Fibroblast of skin of right biceps (primary cell): ENCODE measurements at regions not wholly inside any gene's neighbourhood (a gene's known extent, or its start where the extent isn't known, plus 50 kb on each side); places are given as distances from the start of the nearest gene placed in this dataset.

Experiments
- DNase-seq: peaks from one replicate; pipeline ENCODE4 v3.0.0-alpha.2; 2013

DNA sequence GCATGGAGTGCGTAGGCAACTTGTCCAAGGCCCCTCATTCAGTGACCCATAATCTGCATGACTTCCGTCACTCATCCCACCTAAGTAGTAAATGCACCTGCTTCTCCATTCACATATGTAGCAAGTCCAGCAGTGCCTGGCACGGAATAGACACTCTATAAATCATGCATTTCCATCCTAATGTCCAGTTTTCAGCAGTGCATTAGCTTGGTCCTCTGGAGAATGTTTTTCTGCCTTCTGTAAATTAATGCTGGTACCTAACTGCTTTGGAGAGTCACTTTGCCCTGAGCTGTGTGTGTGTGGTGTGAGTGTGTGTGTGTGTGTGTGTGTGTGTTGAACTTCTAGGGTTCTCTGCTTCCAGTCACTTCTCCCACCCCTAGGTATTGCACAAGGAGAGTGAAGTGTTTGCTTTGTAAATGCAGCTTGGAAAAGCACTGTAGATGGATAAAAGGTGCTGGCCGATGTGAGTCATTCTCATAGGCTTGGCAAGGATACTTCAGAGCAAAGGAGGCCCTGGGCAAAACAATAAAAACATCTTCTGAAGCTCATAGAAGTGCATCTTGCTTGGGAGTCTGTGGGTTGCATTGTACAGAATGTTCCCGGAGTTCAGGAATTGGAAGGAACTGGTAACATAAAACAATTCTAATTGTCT is 181.8 kb downstream of the KATNAL1 start:
- DNase-seq = peak; percentile 75

GRCh38 chr13:30124131-30124768 is 183.1 kb downstream of the KATNAL1 start:
- no peak for DNase-seq

DNA sequence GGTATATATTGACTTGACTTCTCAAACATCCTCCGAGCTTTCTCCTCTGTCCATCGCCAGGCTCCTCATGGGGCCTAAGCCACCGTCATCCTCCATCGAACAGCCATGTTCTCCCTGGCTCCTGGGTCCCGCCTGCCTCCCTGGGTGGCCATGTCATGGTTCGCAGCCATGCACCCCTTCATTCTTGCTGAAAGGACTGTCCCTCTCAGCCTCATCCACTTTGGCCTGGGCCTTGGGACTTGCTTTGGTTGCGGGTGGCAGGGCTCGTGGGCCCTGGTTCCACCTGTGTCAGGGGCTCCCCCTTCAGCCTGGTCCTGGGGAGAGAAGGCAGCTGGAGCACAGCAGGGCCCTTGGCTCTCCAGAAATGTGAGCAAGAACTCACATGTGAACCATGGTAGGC is 183.8 kb downstream of the KATNAL1 start:
- no peak for DNase-seq

DNA sequence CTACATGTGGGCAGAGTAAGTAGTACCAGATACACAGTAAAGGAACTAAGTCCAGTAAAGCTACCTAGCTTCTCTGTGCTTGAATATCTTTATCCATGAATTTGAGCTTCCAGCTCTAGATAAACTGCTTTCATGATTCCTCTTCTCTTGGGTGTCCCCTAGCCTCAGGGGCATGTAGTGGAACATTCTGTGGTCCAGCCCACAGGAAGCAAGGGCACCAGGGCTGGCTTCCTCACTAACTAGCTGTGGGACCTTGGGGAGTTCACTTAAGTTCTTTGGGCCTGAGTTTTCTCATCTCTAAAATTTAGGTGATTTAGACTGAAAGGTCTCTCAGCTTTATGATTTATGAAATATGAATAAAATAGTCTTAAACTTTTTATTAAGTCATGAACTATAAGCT is 185.7 kb downstream of the KATNAL1 start:
- DNase-seq = no peak

DNA sequence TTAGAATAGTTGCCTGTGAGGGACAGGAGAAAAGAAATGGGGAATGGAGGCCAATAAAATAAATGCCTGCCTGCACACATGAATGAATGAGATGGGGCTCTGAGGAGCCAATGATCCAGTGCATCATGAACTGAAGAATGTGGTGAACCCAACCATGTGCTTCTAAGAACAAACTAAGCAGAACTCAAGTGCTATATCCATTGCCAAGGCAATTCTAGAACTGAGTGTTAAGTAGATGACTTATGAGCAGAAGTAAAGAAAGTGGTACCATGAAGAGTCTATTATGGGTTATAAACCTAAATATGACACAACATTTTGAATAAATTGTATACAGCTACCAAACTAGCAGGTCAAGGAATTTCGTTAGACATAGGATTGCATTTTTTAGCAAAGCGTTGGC is 186.1 kb downstream of the KATNAL1 start:
- DNase-seq = no peak

DNA sequence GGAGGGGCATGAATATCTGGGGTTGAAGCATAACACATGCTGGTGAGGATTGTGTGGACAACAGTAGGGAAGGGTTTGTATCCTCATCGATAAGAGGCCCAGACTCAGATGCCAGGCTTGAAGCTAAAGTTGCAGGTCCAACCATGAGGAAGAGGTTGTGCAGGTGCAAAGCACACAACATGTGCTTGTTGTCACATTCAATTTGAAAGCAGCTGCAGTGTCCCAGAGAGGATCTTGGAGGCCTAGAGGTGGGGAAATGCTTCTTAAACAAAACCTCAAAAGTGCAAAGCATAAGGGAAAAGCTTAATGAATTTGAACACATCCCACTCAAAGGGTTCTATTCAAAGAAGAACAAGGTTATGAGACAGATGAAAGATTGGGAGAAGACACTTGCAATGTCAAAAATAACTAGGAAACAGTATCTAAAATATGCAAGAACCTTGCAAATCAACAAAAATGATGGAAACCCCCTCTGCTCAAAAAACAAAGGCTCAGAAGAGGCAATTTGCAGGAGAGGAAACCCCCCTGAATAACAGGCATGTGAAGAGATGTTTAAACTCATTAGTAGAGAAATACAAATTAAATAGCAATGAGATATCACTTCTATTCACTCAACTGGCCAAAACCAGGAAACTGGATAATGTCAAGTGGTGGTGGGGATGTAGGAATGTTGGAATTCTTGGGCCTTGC is 187.1 kb downstream of the KATNAL1 start:
- no peak for DNase-seq

GRCh38 chr13:30119476-30119875 is 187.9 kb downstream of the KATNAL1 start:
- DNase-seq = peak; percentile 86

GRCh38 chr13:30116379-30116778 is 191.0 kb downstream of the KATNAL1 start:
- no peak for DNase-seq

- DNase-seq = no peak
Observed at GRCh38 chr13:30115257-30115600, 192.1 kb downstream of the KATNAL1 start.

- peak; percentile 79 for DNase-seq
Observed at GRCh38 chr13:30114571-30115256, 192.6 kb downstream of the KATNAL1 start.

DNA sequence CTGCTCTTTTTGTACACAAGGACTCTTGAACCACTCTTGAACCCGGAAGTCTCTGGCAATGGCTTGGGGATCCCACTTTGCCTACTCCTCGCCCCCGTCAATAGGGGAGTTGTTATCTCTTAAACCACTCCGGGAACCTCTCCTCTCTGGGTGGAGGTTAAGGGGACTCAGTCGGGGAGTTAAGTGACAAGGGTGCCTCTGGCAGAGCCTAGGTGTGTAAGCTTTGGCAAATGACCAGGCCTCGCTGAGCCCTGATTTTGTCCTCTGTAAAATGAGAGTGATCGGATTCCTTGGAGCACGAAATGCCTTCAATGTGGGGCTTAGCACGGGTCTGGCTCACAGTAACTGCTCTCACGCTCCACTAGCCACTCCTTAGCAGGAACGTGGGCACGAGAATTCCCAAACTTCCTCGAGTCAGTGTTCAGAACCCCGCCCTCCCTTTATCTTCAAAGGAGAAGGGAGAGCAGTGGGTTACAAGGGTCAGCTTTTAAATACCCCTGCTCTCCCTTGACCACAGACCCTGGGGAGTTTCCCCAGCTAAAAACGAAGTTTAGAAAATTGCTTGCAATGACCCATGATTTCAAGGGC is 193.3 kb downstream of the KATNAL1 start:
- DNase-seq = no peak

- DNase-seq = no peak
Observed at GRCh38 chr13:30113551-30113950, 193.8 kb downstream of the KATNAL1 start.

DNA sequence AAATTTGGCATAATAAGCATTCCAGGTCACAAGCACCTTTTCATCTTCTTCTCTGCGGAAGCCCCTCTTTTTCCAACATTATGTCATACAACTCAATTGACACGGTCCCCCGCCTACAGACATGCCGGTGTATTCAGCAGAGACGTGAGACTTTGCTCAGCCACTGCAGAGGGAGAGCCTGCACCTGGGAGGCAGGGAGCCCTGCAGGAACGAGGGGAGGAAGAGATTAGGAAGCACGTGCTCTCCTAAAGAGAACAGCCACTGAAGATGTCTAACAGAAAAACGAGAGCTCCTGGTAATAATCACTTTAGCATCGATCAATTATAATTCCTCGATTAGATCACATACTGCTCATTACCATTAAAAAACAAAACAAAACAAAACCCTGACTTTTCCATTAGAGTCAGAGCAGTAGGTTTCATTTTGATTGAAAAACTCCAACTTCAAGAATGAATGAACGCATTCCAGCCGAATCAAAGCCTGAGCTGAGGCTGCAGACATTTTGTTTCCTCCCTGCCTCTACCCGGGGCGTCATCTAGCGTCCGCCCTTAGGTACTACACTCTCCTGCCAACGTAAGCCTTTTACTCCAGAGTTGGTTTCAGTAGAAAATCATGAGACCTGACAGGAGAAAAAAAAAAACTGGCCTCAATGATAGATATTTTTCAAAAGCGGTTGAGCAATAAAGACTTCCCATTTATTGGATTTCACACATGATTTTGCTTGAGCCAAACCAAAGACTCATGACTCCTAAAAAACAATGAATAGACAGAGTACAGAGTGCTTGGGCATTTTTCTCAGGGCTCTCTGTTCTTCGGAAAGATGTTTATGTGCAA is 194.5 kb downstream of the KATNAL1 start:
- DNase-seq = peak; percentile 81

DNA sequence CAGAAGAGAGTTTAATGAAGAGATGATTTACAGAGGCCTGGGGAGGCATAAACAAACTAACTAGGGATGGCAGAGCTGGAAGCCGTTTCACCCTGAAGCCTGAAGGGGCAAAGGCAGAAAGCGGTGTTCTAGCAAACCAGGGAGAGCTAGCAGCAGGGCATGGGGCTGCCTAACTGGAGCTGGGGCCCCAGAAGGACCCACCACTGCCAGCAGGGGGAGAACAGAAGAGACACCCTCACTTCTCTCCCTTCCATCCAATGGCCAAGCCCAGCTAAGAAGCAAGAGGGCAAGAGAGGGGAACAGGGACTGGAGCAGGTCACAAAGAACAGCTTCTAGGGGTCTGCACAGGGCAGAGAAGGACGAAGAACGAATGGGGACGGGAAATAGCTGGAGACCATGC is 195.5 kb downstream of the KATNAL1 start:
- no peak for DNase-seq

DNA sequence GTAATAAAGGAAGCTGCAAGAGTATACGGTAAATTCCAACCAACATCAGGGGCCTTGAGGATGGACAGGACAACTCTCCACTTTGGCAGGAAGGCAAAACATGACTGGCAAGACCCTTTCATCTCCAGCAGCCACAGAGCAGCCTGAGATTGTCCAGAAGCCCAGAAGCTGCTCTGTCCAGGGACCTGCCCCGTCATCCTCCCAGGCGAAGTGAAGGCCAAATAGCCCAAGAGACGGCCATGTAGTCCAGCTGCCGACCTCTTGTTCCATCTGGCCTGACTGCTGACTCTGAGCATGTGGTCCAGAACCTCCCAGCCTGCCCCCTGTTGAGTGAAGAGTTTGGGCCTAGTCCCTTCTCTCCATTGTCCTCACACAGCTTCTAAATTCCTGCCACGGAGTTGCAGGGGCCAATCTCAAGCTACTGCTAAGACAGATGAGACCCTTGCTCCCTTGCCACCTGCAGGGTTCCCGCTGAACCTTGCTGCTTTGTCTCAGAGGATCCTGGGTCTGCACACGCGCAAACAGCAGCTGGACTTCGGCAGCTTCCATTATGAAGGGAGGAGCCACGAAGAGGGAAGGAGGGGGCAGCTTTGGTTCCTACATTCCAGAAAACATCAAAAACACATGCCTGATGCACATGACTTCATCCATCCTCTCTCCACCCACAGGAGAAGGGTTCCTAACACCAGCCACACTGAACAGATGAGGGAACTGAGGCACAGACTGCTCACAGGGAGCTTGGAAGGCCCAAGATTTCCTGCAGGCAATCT is 196.9 kb downstream of the KATNAL1 start:
- DNase-seq = peak; percentile 42

DNA sequence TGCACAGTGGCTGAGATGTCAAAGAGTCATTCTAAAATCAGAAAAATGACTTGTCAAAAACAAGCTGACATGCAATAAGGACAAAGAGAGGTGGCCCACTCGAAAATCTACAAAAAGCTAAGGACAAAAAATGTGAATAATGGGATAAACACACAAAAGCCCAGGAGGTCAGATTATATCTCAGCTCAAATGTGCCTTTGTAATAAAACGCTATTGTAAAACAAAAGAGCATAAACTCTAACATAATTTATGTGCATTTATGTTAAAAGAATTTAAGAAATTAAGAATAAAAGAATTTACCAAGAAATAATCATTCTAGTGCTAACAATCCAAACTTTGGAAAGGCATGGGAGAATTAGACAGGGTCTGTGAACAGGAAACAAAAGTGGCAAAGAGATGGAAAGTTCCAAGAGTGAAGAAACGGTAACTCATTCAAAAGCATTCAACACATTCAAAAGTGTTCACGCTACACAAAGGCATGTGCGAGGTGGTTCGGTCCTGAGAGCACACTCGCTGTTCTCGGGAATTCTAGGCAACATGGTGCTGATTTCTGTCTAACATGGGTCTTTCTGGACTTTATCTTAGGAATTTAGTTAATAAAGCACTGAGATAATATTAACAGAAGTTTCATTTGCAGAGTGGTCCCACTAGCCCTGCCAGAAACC is 197.7 kb downstream of the KATNAL1 start:
- DNase-seq = no peak

GRCh38 chr13:30108913-30109237 is 198.5 kb downstream of the KATNAL1 start:
- no peak for DNase-seq

GRCh38 chr13:30108216-30108912 is 199.0 kb downstream of the KATNAL1 start:
- no peak for DNase-seq

- DNase-seq = peak; percentile 84
Observed at GRCh38 chr13:30107521-30108136, 199.7 kb downstream of the KATNAL1 start.

DNA sequence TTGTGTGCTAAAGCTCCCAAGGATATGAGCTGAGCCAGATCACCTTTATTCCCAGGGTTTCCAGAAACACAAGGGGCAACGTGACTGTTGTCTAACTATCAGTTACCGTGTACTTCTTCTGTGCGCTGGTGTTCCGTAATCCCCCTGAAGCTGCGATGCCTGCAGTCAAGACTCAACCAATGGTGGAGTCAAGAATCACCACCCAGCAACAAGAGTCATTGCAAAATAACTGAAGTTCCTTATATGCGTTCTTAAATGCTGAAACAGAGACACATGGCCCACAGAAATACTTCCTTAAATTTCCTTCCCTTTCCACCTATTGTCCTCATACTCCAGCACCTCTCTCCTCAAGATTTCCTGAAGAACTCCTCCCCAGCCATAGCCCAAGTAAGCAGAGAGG is 200.2 kb downstream of the KATNAL1 start:
- DNase-seq = no peak
